ENCODE measurements at regions not wholly inside any gene's neighbourhood (a gene's known extent, or its start where the extent isn't known, plus 50 kb on each side); places are given as distances from the start of the nearest gene placed in this dataset.

DNA sequence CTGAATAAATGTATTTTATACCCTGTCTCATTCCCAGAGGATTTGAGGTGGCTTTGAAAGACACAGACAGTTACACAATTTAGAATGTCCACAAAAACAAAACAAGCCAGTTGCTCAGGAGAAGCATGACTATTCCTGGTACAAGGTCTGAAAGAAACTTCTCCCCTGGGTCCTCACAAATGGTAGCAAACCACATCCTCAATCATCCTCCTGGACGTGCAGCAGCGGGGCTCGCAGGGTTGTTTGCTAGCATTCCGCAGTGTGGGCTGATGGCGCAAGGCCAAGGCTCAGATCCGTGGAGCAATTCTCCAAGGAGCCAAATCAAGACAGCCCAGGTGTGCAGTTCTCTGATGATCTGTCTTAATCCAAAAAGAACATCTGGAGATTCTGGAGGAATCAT lies 210.3 kb downstream of the ACTL7B start:
- H3K27ac Mint-ChIP-seq (ENCODE audit: low read depth, unreplicated experiment), result no peak overlapping the region
- POLR2A ChIA-PET, result no interaction called here
- BruUV-seq (replicated peaks), result no TSS peak
- intact Hi-C loops (cut with micrococcal nuclease), result no loop called here
- no peaks in the 10 kb centered on the region for H3K36me3 Mint-ChIP-seq (ENCODE audit: insufficient read depth, unreplicated experiment)
- H3K4me3 Mint-ChIP-seq (ENCODE audit: unreplicated experiment), result no peak overlapping the region
- TF ChIP-seq, protein P1, sequence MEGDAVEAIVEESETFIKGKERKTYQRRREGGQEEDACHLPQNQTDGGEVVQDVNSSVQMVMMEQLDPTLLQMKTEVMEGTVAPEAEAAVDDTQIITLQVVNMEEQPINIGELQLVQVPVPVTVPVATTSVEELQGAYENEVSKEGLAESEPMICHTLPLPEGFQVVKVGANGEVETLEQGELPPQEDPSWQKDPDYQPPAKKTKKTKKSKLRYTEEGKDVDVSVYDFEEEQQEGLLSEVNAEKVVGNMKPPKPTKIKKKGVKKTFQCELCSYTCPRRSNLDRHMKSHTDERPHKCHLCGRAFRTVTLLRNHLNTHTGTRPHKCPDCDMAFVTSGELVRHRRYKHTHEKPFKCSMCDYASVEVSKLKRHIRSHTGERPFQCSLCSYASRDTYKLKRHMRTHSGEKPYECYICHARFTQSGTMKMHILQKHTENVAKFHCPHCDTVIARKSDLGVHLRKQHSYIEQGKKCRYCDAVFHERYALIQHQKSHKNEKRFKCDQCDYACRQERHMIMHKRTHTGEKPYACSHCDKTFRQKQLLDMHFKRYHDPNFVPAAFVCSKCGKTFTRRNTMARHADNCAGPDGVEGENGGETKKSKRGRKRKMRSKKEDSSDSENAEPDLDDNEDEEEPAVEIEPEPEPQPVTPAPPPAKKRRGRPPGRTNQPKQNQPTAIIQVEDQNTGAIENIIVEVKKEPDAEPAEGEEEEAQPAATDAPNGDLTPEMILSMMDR (IDR thresholded peaks at IDR 0.05; ENCODE audit: unreplicated experiment), result no peak
- no peak for DNase-seq (ENCODE audit: unreplicated experiment)
- H3K4me1 Mint-ChIP-seq (ENCODE audit: insufficient read depth, unreplicated experiment), result peaks cover under 1% of the 10 kb centered on the region
- no peaks in the 10 kb centered on the region for H3K9me3 Mint-ChIP-seq (ENCODE audit: unreplicated experiment)
- no peaks in the 10 kb centered on the region for H3K27me3 Mint-ChIP-seq (ENCODE audit: insufficient read depth, unreplicated experiment)
- CTCF ChIA-PET, result interaction anchor here (0.6 kb wide), 1 partner anchor 40 kb away, joined by 3 read pairs; no protein-coding TSS in a partner anchor

DNA sequence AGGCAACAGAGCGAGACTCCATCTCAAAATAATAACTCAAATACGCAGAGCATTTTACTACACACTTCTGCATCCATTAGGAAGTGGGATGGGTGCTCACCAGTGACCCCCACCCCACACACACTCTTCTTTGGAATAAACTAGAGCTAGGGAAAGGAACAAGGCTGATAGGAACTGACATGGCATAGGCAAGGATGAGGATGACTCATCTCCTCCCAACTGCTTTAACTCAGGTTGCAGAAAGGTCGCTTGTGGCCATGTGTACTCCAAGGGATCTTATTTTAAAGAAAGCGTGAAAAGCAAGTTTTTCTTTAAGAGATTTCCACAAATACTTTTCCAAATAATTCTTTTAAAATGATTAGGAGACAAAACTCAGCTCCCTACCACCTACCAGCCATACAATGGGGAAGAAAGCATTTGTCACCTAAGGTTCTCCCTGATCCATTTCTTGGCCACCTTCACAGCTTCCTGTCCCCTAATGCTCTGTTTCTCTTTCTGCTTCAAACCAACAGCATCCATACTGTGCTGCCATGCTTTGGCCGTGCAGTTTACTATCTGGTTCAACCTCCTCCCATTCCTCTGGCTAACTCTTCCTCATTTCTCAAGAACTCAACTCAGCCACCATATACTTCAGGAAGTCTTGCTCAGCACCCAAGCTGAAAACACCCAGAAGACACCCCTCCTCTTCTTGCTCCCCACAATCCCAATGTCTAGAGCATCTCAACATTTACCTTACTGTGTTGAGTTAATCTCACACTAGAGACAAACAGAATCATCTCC lies 211.9 kb downstream of the ACTL7B start:
- ChIA-PET CTCF (interaction anchor here (0.5 to 0.6 kb wide), 2 partner anchors 56 to 97 kb away, joined by 3 to 4 read pairs; no protein-coding TSS in a partner anchor), POLR2A (no interaction called here)
- no peak overlapping the region for H3K4me3 Mint-ChIP-seq (ENCODE audit: unreplicated experiment)
- no peaks in the 10 kb centered on the region for H3K27me3 Mint-ChIP-seq (ENCODE audit: insufficient read depth, unreplicated experiment)
- intact Hi-C loops (cut with micrococcal nuclease), result no loop called here
- H3K36me3 Mint-ChIP-seq (ENCODE audit: insufficient read depth, unreplicated experiment), result no peaks in the 10 kb centered on the region
- H3K9me3 Mint-ChIP-seq (ENCODE audit: unreplicated experiment), result no peaks in the 10 kb centered on the region
- no peak overlapping the region for H3K27ac Mint-ChIP-seq (ENCODE audit: low read depth, unreplicated experiment)
- BruUV-seq (replicated peaks), result no TSS peak
- TF ChIP-seq, protein P1 (IDR thresholded peaks at IDR 0.05; ENCODE audit: unreplicated experiment), result no peak
- no peaks in the 10 kb centered on the region for H3K4me1 Mint-ChIP-seq (ENCODE audit: insufficient read depth, unreplicated experiment)
- peak; percentile 24 for DNase-seq (ENCODE audit: unreplicated experiment)

DNA sequence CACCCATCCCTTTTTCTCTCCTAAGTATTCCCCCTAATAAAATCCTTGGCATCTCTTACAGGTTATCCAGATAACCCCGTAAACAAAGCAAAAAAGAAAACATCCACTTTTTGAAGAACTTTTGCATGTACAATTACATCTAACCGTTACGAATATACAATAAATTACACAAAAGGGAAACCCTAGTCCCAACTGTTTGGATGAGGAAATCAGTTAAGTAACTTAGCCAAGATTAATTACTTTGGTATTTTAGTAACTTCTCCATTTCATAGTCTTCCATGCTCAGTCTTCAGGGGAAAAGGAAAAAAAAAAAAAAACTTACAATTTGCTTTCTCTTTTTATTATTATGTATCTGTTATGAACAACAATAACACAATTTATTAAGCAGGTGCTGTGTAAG lies 212.9 kb downstream of the ACTL7B start:
- Mint-ChIP-seq H3K36me3 (ENCODE audit: insufficient read depth, unreplicated experiment) (no peaks in the 10 kb centered on the region), H3K27ac (ENCODE audit: low read depth, unreplicated experiment) (no peak overlapping the region), H3K4me3 (ENCODE audit: unreplicated experiment) (no peak overlapping the region), H3K27me3 (ENCODE audit: insufficient read depth, unreplicated experiment) (no peaks in the 10 kb centered on the region), H3K9me3 (ENCODE audit: unreplicated experiment) (no peaks in the 10 kb centered on the region), H3K4me1 (ENCODE audit: insufficient read depth, unreplicated experiment) (no peaks in the 10 kb centered on the region)
- CTCF ChIA-PET, result interaction anchor here (0.6 kb wide), 1 partner anchor 96 kb away, joined by 3 read pairs; no protein-coding TSS in a partner anchor
- POLR2A ChIA-PET, result no interaction called here
- no peak for DNase-seq (ENCODE audit: unreplicated experiment)
- intact Hi-C loops (cut with micrococcal nuclease), result no loop called here
- no TSS peak for BruUV-seq (replicated peaks)
- TF ChIP-seq, protein P1 (IDR thresholded peaks at IDR 0.05; ENCODE audit: unreplicated experiment), result no peak

DNA sequence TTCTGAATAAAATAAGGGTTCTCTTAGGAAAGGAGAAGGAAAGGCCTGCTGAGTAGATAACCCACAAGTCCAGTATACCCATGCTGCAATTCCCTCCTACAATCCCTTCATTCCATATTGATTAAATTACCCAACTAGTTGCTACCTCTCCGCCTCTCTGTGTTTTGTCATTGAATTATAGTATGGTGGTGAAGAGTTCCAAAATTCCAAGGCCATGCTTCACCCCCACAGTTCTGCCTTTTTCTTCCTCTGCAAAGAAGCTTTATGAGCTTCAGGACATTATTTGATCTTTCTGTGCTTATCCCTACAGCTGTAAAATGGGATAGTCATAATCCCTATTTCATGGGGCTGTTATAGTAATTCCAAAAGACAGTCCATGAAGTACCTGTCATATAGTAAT lies 215.6 kb downstream of the ACTL7B start:
- ChIA-PET CTCF (interaction anchor here (0.6 to 1.3 kb wide), 4 partner anchors 11 to 196 kb away, joined by 3 to 4 read pairs (median 3); no protein-coding TSS in a partner anchor), POLR2A (interaction anchor here (1.2 to 1.5 kb wide), 3 partner anchors 13 to 37 kb away, joined by 3 to 5 read pairs (median 3); no protein-coding TSS in a partner anchor)
- H3K4me3 Mint-ChIP-seq (ENCODE audit: unreplicated experiment), result no peak overlapping the region
- intact Hi-C loops (cut with micrococcal nuclease), result no loop called here
- H3K9me3 Mint-ChIP-seq (ENCODE audit: unreplicated experiment), result no peaks in the 10 kb centered on the region
- H3K36me3 Mint-ChIP-seq (ENCODE audit: insufficient read depth, unreplicated experiment), result no peaks in the 10 kb centered on the region
- H3K27ac Mint-ChIP-seq (ENCODE audit: low read depth, unreplicated experiment), result no peak overlapping the region
- peaks cover 11% of the 10 kb centered on the region for H3K4me1 Mint-ChIP-seq (ENCODE audit: insufficient read depth, unreplicated experiment)
- TF ChIP-seq, protein P1 (IDR thresholded peaks at IDR 0.05; ENCODE audit: unreplicated experiment), result no peak
- BruUV-seq (replicated peaks), result no TSS peak
- DNase-seq (ENCODE audit: unreplicated experiment), result no peak
- H3K27me3 Mint-ChIP-seq (ENCODE audit: insufficient read depth, unreplicated experiment), result no peaks in the 10 kb centered on the region
